ENCODE measurements at regions not wholly inside any gene's neighbourhood (a gene's known extent, or its start where the extent isn't known, plus 50 kb on each side); places are given as distances from the start of the nearest gene placed in this dataset.

- TF ChIP-seq POLR2A (IDR thresholded peaks at IDR 0.05) = no peak
- no peak for TF ChIP-seq CTCF (IDR thresholded peaks at IDR 0.05)
These were observed 1092.2 kb downstream of the TYW1 start for GRCh38 chr7:68088879-68089278.
